ENCODE measurements at regions not wholly inside any gene's neighbourhood (a gene's known extent, or its start where the extent isn't known, plus 50 kb on each side); places are given as distances from the start of the nearest gene placed in this dataset.
"Not testable (repeated sequence)": the region's sequence is repeated elsewhere in the genome, so short reads cannot be mapped to it uniquely, and the experiment has no call there.

GRCh38 chr18:2197946-2198345 is 373.4 kb downstream of the METTL4 start:
- no peak for DNase-seq

GRCh38 chr18:2199060-2199459 is 372.2 kb downstream of the METTL4 start:
- DNase-seq = no peak

- DNase-seq = no peak
Measured at GRCh38 chr18:2201036-2201600, 370.2 kb downstream of the METTL4 start.

DNA sequence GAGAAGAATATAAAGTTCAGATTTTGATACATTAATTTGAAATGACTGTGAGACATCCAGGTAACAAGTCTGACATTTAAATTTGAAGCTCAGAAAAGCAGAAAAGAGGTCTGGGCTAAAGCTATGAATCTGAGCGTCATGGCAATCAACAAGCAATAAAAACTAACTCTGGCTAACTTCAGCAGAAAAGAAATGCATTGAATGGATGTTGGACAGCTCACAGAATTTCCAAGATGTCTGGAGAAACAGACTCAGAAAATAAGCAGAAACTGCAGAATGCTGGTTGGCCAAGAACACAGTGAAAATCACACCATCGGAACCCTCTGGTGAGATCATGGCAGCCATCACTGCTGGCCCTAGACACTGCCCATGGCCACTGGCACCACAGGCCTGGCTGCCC is 366.6 kb downstream of the METTL4 start:
- no peak for DNase-seq

DNA sequence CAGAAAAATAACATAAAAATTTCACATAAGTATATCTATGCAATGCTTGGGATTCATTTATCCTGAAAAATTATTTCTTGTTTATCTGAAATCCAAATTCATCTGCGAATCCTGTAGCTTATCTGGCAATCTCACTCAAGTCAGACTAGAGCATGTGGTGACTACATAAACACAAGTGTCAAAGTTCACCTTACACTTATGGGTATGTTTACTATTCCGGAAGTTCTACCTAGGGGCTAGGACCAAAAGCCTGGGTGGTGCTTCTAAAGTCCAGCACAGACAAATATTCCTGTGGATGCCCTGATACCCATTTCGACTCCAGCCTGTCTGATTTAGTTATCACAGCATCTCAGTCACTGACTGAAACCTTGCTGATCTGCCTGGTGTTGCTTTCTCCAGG is 364.0 kb downstream of the METTL4 start:
- no peak for DNase-seq

- DNase-seq = no peak
Measured at GRCh38 chr18:2212598-2213205, 358.6 kb downstream of the METTL4 start.

GRCh38 chr18:2213905-2214304 is 357.4 kb downstream of the METTL4 start:
- DNase-seq = no peak

- no peak for DNase-seq
Measured at GRCh38 chr18:2217356-2217755, 353.9 kb downstream of the METTL4 start.

DNA sequence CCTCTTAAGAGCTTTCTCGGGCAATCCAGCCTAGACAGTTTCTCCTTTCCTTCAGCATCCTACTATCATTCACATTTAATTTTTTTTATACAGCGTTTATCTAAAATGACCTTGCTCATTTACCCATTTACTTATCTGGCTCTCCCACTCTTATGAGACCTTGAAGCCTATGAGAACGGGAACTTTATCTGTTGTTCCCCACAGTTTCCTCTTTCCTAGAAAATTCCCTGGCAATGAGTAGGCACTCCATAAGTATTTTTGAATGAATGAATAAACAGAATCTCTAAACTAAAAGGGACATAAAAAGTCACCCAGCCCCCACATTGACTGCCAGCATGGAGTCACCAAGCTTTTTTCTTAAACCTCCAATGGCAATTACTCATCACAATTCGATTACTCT is 353.2 kb downstream of the METTL4 start:
- DNase-seq = no peak

DNA sequence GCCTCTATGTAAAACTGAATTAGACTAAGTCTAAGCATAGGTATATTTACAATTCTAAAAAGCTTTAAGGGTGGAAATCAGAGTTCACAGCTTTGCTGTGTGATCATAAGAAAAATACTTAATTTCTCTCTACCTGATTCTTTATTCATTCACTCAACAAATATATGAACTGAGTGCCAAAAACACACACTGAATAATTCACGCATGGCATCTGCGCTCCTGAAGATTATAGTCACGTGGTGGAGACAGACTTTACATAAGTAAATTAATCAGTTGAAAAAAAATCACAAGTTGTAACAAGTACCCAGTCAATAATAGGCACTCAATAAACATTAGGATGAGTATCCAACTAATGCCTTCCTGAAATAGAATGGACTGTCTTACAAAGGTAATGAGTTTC is 351.6 kb downstream of the METTL4 start:
- no peak for DNase-seq

DNA sequence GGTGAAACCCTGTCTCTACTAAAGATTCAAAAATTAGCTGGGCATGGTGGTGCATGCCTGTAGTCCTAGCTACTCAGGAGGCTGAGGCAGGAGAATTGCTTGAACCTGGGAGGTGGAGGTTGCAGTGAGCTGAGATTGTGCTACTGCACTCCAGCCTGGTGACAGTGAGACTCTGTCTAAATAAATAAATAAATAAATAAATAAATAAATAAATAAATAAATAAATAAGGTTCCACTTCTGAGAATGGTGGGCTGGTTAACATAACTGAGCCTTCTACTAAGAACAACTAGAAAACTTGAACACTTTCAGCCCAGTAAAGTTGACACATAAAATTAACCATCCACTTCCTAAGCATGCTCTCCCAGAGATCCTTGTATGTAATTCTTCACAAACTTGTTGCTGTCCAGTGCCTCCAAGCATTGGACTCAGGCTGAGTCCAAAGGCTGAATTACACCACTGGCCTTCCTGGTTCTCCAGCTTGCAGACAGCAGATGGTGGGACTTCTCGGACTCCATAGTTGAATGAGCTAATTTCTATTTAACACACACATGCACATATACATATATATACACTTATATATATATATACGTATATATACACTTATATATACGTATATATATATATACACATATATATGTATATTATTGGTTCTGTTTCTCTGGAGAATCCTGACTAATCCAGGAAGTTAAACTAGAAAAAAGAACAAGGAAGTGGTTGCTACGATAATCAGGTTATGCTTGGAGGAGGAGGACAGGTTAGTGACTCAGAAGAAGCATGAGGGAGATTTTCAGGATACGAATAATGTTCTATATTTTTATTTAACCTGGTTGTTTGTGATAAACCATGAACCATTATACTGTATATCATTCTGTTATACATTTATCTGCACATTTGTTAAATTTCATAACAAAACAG is 348.8 kb downstream of the METTL4 start:
- no peak for DNase-seq

DNA sequence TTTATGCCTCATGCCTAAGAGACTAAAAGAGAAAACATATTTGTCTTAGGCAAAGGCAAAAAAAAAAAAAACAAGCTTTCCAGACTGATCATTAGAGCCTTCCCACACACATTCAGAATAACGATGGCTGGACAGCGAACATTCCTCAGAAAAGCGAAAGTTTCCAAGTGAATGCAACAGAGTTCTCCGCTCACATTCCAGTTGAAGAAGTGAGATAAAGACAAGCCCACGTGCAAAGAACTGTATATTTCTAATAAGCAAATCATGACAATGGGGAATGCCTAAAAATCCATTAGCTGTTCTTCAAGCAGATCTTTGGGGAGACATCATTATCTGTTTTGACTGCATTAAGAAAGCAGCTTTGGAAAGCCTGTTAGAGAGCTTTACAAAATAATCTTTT is 347.9 kb downstream of the METTL4 start:
- no peak for DNase-seq

- DNase-seq = no peak
Measured at GRCh38 chr18:2223849-2224248, 347.5 kb downstream of the METTL4 start.

GRCh38 chr18:2236232-2236631 is 335.1 kb downstream of the METTL4 start:
- no peak for DNase-seq

GRCh38 chr18:2237706-2238105 is 333.6 kb downstream of the METTL4 start:
- no peak for DNase-seq

DNA sequence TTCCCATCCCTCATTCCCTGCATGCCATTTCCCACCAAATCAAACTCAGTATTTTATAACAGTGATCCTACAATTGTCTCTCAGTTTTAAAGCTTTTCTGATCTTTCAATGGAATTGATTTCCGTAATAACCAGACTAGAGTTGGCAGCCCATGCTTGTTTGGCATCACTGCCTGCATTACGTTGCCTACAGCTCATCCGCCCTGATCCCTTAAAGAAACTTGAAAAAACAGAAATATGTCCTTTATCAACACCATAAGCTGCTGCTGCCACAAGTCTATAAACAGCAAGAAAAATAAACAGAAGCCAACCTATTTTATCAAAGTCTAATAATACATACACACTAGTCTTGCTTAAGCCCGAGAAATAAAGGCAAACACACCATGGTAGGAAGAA is 331.0 kb downstream of the METTL4 start:
- no peak for DNase-seq

DNA sequence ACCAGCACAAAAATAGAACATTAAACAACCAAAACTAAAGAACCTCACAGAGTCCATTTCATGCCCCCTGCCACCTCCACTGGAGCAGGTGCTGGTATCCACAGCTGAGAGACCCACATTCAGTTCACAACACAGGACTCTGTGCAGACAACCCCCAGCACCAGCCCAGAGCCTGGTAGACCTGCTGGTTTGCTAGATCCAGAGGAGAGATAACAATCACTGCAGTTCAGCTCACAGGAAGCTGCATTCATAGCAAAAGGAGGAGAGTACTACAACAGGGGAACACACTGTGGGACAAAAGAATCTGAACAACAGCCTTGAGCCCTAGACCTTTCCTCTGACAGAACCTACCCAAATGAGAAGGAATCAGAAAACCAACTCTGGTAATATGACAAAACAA is 326.7 kb downstream of the METTL4 start:
- no peak for DNase-seq

- DNase-seq = not testable (repeated sequence)
Measured at GRCh38 chr18:2247101-2247500, 324.2 kb downstream of the METTL4 start.

GRCh38 chr18:2254977-2255376 is 316.3 kb downstream of the METTL4 start:
- no peak for DNase-seq

DNA sequence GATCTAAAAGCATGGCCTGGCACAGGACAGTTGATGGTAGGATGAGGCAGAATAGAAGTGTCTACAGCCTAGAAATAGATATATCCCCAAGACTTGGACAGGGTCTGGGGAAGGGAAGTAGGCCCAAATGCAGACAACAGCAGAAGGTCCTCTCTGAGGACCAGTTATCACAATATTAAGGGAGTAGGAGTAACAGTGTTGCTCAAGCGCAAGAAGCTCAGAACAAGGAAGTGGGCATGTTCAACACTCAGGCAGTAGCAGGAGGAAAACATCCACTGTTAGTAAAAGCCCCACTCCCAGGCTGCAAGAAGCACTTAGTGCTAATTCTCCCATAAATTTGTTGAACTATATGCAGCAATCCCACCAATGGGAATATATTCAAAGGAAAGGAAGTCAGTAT is 314.7 kb downstream of the METTL4 start:
- DNase-seq = no peak

- no peak for DNase-seq
Measured at GRCh38 chr18:2258954-2259353, 312.4 kb downstream of the METTL4 start.

GRCh38 chr18:2263303-2263890 is 307.9 kb downstream of the METTL4 start:
- no peak for DNase-seq

DNA sequence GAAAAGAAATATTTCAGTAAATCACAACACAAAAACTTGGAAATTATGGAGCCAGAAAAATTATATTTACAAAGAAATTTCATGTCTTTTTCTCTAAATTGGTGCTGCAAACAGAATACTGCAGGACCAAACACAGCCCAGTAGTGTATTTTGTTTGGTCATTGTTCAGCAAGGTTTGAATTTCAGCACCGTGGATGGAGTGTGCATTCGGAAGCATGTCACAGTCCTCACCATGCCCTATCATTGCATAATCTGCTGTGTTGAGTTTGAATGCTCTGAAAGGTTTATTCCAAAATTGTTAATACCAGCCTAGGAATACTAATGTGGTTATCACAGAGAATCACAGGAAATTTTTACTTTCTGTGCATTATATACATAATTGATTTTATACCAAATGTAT is 296.7 kb downstream of the METTL4 start:
- DNase-seq = no peak

DNA sequence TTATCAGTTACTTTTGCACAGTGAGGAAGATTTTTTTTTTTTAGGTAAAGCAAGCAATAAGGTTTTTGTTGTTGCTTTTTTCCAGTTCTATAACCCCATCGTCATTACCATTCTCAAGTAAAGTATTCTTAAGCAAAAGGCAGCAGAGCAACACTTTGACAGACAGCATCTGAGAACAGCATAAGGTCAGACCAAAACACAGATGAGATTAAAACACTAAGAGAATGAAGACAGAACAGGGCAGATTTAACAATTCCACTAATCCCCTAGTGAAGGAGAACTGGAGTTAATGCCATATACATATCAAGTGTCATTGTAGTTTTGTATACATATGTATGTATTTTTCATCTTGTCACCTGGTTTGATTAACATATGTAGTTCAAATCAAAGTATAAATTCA is 290.2 kb downstream of the METTL4 start:
- no peak for DNase-seq
